ENCODE measurements at regions not wholly inside any gene's neighbourhood (a gene's known extent, or its start where the extent isn't known, plus 50 kb on each side); places are given as distances from the start of the nearest gene placed in this dataset.

- TF ChIP-seq POLR2A (IDR thresholded peaks at IDR 0.05) (no peak), CTCF (IDR thresholded peaks at IDR 0.05) (no peak)
Measured at GRCh38 chr18:40124107-40124506, 1830.9 kb upstream of the PIK3C3 start.

All from ovary (tissue), 3 donors.